GM21515 (cell line): ENCODE measurements at regions not wholly inside any gene's neighbourhood (a gene's known extent, or its start where the extent isn't known, plus 50 kb on each side); places are given as distances from the start of the nearest gene placed in this dataset.

Experiments used
- ATAC-seq: cut with Tn5 transposase; IDR thresholded peaks from one replicate; pipeline ENCODE4 v1.9.1; 2021; ENCODE audit not compliant: unreplicated experiment

DNA sequence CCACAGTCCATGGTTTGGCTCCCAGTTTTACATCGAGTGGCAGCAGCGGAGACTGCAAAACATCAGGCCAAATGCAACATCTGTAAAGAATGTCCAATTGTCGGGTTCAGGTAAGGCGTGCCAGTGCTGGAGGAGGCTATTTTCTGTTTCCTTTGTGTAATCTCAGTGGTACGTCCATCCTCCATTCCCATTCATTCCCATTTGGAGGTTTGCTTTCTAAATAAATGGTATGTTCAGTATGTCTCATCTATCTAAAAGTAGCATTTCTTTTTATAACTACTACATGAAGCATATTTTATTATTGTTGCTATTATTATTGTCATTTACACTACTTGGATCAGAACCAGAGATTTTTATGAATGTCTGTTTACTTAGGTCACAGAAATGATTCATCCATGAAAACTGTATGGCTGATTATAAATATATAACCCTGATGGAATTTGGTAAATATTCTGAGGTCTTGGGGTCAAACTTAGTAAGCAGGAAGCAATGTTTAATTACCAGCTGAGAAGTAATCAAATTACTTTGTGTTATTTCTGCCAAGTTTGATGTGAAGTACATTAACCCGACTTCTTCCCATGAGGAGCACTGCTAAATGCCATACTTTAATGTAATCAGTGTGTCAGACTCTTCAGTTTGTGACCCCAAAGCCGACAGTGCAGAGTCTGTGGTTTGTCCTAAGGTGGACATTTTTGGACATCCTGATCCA lies 512.9 kb downstream of the UTRN start:
- ATAC-seq: no peak

DNA sequence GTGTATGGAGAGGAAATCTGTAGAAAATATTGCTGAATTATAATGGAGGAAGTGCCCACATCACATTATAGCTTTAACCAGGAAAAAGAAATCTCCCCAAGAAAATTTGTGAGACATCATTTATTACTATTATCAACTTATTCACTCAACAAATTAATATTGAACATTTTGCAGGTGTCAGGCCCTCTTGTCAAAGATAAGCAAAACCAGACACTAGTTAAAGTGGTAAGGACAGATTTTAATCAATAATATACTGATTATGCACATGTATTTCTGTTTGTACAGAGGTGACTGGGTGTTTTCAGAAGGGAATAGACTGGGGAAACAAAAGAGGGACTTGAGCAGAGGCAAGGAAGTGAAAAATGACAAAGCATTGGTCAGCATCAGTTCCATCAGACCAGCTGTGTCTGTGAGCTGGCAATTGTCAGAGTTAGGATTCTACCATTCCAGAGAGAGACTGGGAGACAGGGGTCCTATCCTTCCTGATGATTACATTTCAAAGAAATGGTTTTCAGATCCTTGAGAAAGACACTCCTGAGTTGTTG lies 519.2 kb downstream of the UTRN start:
- ATAC-seq: no peak

DNA sequence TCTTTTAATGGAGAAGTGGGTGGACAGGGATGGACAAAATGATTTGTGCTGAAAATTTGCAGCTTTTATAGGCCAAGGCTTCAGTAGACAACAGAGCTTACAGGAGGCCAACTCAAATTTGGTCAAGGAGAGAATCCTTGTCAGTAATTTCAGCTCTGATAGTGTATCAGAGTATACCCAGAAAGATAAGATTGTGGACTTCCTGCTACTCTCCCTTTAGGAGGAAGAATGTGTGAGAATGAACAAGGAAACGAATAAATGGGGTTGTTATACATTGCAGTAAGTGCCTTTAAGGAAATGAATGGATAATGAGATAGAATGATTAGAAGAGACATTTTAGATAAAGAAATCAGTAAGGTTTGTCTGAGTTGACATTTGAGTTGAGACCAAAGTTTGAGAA lies 519.9 kb downstream of the UTRN start:
- ATAC-seq: no peak

DNA sequence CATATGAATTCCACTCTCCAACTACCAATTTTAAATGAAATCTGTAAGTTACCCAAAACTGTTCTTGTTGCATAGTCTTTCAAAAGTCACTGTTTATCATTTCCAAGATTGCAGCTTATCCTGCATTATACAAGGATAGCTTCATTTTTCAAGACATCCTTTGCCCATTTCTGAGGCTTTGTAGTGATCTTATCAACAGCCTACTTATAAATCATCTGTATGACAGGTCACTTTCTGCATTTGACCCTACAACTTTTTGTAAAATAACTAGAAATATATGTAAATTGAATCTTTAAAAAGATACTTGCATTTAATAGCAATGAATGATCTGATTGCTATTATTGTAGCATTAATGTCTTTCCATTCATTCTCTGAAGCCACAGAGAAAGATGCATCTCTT lies 521.1 kb downstream of the UTRN start:
- ATAC-seq: no peak

DNA sequence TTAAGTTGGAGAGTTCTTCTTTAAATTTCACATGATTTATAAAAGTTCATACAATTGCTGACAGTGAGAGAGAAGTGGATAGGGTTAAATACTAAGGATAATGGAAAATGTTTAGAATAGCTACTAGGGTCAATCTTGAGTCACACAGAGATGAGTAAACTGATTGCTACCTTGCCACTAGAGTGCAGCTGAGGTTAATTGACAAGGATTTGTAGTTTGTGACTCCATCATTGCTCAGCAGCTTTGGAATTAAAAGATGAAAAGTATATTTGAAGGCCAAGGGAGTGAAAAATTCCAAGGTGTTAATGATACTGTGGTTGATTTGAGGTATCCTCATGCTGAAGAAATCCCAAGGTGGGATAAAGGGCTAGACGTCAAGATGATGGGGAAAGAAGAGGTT lies 524.0 kb downstream of the UTRN start:
- no peak for ATAC-seq

DNA sequence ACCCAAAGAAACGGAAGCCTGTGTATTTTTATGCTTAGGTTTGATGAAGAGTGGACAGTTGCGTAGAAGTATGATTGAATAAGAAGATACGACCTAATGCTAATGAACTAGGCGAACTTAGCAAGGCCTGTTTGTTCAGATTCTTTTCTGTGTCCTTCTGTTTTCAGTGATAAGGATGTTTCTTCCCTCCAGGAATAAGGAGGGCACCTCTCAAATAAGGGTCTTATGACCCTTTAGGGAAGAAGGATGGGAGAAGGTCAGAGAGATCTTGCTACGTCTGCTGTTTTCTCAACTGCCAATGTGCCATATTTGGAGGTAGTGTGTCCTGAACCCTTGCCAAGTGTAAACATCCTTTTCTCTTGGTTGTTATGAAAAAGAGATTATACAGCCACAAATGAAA lies 524.8 kb downstream of the UTRN start:
- no peak for ATAC-seq

DNA sequence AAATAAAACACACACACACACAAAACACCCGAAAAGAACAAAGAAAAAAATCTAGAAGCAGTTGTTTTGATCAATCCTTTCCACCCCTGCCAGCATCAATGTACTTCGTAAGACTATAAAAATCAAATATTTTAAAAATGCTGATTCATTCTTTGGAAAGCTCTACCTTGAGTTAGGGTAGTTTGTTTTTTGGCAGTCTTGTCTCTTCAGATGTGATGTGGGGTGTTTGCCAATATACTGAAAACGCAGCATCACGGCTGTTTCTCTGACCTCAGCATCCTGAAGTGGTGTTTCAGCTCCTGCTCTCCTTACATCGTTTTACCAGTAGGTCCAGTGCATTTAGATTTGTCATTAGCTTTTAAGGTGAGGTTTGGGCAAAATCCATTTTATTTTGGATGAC lies 526.0 kb downstream of the UTRN start:
- no peak for ATAC-seq

DNA sequence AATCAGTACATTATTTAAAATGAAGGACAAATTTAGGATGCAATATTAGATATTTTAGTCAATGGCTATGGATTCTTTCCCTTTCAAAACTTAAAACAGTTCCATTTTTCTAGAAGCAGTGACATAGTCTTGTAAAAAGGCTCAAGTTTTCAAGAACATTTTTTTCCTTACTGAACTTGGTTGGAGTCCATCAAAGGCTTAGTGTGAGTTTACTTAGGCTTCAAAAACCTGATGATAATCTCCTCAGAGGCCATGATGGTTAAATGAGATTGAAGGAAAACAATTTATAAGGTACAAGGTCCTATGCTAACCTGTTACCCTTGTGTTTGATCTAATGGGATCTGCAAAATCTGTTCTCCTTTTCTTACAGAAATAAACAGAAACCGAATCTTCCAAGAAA lies 531.8 kb downstream of the UTRN start:
- no peak for ATAC-seq

DNA sequence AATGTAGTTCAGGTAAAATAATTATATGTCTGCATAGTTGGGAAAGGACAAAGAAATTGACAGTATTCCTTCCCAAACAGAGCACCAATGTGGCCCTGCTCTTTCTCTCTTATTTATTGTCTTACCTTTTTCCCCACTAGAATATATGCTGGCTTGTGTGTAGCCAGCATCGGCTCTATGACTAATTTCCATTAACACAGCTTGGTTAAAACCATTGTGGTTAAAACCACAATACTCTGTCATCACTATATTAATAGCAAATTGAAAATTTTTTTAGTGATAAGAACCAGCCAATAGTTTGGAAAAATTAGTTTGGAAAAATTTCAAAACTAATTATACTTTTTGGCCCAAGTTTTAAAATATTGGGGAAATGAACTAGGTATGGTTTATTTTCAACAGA lies 535.1 kb downstream of the UTRN start:
- ATAC-seq: no peak

DNA sequence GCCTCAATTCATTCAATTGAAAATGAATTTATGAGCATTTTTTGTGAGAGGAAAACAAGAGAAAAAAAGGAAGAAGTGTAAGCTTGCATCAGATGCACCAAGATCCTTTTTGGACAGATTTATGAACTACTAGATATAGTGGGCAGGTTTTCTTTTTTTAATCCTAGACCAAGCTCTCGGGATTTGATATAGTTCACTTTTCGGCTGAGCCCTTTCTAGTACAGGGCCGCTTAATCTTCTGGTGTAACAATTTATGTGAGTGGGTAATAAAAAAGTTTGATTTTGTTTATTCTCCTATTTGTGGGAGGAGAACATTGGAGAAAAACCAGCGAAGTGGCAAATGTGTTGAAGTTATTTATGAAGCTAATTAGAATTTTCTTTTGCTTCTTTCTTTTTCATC lies 538.0 kb downstream of the UTRN start:
- no peak for ATAC-seq

DNA sequence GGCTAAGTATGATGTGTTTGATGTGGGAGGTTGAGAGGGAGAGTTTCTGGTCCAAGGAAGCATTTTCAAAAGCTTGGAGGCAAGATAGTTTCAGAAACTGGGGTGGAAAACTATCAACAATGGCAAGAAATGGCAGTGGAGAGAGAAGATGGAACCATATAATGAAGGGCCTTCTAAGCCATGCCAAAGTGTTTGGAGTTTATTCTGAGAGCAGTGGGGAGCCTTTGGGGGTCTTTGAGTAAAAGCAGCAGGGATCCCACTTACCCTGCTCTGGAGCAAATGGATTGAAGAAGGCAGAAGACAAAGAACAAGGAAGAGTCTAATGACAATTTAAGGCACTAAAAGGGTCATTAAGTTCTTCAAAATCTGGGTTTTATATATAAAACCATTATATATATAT lies 538.9 kb downstream of the UTRN start:
- ATAC-seq: no peak

DNA sequence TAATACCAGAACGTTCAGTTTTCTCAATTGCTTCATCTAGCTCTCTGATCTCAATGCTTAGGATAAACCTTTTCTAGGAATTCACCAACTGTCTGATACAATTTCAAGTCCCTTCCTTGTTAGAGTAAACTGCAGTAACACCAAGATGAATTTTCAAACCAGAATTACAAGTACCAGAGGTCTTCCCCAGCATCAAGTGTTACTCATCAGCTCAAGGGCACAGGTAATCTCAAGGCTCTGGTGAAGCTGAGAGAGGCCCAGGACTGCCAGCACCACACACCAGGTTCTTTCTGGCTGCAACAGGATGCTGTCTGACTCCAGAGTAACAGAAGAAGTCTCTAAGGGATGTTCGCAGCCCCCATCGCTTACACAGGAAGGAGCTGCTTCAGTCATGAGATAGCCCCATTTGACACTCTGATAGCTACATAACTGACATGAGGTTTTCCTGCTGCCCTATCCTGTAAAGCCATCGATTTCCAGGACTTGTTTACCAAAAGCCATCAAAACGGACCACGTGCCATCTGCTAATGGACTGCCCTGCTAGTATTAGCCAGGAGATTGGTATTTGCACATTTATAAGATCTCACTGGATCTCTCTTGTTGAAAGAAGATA lies 549.4 kb downstream of the UTRN start:
- ATAC-seq: no peak

DNA sequence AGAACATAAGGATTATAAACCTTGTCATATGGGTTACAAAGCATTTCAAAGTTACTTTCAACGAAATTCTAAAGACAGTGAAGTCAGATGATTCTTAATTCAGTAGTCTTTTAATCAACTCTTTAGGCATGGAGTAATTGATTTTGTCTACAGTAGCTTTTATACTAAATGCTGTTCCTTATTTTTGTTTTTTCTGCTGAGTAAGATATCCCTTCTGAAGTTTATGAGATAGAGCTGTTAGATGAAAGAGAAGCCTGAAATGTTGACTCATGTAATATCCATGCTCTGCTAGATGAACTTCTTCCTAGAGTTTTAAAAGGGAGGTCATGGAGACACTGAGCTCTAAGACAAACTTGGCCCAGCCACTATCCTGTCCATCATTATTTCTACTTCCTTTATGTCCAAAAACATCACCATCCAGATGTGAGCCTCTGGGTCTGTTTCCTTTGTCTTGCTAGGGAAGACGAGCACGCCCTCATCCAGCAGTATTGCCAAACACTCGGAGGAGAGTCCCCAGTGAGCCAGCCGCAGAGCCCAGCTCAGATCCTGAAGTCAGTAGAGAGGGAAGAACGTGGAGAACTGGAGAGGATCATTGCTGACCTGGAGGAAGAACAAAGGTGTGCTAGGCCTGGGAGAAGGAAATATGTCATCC lies 550.3 kb downstream of the UTRN start:
- no peak for ATAC-seq

DNA sequence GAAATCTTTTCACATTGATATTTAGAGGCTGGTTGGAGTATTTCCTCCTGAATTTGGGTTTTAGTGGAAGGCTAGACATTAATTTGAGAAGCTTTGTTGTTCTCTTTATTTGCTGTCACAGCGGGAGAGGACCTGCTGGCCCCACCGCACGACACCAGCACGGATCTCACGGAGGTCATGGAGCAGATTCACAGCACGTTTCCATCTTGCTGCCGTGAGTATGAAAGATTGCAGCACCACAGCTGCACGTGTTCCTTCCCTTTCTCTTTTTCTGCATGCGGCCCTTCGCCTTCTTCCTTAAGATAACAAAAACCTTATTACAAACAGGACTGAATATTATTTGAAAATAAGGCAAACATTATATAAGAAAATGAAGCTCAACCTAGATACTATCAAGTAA lies 555.5 kb downstream of the UTRN start:
- ATAC-seq: no peak

DNA sequence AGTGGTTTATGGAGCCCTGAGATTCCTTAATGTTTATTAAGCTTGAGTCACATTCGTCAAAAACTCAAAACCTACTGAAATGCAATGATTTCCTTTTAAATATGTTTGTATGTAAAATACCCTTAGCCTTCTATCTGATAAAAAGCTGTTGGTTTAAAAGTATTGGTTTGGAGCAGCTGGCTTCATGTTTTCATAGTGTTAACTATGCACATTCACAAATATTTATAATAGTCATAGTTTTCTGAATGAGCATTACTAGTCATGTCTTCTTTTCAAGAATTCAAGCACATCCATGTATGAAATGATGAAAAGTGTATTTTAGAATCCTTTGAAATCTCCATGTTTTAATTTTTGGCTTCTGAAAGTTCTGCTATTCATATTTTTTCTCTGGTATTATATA lies 558.6 kb downstream of the UTRN start:
- no peak for ATAC-seq

DNA sequence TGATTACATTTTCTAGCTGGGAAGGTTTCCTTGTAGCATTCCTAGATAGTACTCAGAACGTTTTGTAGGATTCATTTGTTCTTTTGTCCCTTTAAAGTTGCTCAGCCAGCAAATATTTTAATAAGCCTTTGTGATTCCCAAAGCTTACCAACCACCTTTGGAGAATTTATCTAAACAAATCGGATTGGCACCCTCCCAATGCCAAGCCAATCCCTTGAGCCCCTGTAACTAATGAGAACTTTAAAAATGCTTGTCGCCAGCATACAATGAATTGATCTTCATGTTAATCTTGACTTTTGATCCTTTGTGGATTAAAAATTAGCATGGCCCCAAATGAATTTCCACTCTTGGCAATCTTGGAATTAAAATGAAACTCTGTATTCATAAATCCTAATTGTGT lies 559.5 kb downstream of the UTRN start:
- no peak for ATAC-seq

DNA sequence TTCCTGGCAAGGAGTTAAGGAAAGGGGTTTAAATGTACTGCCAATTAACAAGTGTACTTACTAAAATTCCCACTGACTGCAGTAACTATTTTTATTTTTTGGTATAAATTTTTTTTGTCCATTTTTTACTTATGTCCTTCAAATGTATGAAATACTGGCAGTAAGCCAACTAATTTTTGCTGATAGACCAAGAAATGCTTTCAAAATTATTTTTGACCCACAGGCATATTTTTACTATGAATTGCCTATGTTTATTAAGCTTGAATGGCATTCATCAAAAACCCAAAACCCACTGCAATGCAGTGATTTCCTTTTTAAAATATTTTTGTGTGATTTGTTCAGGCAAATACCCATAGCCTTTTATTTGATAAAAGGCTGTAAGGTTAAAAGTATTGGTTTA lies 560.1 kb downstream of the UTRN start:
- ATAC-seq: no peak

DNA sequence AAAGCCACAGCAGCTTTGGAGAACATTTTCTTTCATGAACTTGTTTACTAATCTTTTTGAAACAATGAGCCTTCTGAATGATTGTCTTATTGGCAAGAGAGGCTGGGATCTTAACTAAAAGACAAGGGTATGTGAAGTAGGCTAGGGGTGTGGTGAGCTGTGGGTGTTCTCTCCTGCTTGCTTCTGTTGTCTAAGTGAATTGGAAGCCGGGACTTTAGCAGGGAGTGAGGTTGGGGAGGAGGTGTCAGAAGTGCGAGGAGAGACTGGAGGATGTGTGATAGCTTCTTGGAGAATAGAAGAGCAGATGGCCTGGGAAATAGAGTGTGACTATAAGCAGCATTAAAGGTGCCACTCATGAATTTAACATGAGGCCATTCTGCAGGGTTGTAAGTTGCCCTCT lies 562.8 kb downstream of the UTRN start:
- no peak for ATAC-seq

DNA sequence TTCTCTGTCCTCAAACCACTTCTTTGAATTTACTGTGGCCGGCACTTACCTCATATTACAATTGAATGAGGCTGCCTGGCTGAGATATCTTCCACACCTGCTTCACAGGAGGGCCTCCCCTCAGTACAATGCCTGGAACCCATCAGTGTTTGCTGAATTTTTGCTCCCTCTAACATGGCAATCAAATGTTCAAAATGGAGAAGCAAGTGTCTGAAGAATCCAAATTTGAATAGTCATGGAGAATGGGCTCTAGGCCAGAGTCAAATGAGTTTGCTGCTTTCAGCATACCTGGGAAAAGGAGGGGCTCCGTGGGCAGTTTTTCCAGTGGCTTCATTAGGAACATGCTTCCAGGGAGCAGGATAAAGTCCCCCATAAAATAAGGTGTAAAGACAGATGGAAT lies 564.8 kb downstream of the UTRN start:
- no peak for ATAC-seq

DNA sequence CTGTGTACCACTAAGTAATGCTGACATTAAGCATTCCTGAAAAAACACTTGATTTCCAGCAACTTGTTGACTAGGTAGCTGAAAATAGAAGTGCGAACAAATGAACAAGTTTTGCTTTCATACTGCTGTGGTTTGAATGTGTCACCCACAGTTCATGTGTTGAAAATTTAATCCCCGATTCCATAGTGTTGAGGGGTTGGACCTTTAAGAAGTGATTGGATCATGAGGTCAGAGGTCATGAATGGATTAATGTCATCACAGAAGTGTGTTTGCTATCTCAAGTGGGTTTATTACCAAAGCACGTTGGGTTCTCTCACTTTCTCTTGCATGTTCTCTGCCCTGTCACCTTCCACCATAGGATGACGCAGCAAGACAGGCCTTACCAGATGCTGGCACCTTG lies 568.5 kb downstream of the UTRN start:
- ATAC-seq: no peak

DNA sequence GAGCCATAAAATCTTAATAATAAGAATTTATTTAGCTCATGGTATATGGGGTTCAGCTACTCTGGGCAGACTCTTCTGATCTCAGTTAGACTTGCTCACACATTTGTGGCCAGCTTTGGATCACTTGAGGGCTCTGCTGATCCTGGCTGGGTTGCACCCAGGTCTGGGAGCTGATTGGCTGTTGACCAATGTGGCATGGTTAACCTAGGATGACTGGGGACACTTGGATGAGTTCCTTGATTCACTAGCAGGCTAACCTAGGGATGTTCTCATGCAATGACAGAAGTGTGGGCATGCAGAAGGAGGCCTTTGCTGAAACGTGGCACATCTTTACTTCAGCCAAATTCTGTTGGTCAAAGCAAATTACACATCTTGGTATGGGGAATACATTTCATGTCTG lies 569.5 kb downstream of the UTRN start:
- no peak for ATAC-seq

DNA sequence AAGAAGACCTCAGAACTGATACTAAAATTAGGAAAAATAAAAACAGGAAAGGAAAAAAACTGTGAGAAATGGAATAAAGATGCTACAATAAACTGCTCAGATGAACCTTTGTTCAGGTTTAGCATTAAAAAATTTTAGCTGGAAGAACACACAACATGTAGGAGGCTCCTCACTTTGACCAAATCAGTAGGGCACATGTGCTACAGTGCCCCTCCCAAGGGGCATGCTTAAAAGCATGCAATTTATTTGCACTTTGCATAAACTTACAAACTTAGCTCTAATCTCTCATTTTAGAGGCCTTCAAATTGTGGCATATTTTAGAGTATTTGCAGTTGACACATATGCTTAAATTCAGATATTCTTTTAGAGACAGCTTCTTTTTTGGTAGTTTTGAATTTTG lies 570.2 kb downstream of the UTRN start:
- ATAC-seq: no peak
